ENCODE measurements at regions not wholly inside any gene's neighbourhood (a gene's known extent, or its start where the extent isn't known, plus 50 kb on each side); places are given as distances from the start of the nearest gene placed in this dataset.
"Not testable (repeated sequence)": the region's sequence is repeated elsewhere in the genome, so short reads cannot be mapped to it uniquely, and the experiment has no call there.

DNA sequence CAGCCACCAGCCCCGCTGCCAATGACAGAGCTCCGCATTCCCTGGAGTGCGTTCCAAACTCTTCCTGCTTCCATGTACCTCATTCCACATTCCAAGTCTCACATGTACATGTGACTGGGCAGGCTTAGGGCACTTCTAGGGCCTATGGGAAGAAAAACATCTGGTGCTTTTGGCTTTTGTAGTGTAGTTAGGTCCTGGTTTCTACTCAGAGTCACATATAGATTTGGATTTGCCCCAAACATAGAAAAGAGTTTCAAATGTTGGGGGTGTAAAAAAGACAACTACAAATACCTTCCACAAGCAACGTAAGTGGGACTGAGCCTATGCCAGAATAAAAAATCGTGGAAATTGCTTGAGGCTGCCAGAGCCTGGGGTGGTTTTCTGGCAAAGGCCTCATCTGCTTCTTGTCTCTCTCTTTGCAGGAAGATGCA is 84.1 kb downstream of the ZNF467 start:
- TF ChIP-seq, protein P1, sequence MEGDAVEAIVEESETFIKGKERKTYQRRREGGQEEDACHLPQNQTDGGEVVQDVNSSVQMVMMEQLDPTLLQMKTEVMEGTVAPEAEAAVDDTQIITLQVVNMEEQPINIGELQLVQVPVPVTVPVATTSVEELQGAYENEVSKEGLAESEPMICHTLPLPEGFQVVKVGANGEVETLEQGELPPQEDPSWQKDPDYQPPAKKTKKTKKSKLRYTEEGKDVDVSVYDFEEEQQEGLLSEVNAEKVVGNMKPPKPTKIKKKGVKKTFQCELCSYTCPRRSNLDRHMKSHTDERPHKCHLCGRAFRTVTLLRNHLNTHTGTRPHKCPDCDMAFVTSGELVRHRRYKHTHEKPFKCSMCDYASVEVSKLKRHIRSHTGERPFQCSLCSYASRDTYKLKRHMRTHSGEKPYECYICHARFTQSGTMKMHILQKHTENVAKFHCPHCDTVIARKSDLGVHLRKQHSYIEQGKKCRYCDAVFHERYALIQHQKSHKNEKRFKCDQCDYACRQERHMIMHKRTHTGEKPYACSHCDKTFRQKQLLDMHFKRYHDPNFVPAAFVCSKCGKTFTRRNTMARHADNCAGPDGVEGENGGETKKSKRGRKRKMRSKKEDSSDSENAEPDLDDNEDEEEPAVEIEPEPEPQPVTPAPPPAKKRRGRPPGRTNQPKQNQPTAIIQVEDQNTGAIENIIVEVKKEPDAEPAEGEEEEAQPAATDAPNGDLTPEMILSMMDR (IDR thresholded peaks at IDR 0.05; ENCODE audit: borderline replicate concordance, insufficient read depth, low read depth, low read length), result no peak
- no peak overlapping the region for H3K4me3 ChIP-seq (ENCODE audit: low read depth, low read length)

DNA sequence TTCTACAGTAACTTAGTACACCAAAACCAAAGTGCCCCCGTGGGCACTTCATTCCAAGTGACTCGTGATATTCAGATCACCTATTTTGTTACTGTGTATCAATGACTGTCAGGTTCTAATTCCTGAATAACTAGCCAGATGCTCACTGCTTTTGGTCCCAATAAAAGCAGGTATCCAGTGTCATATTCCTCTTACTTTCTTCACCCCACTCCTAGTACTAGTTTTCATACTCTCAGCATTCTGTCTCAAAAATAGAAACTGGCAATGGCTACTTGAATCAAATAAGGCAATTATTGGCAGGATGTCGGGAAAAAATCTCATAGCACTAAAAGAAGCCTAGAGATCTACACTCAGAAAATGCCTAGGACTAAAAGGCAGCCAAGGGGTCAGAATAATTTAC is 84.6 kb downstream of the ZNF467 start:
- TF ChIP-seq, protein P1 (IDR thresholded peaks at IDR 0.05; ENCODE audit: borderline replicate concordance, insufficient read depth, low read depth, low read length), result no peak
- no peak overlapping the region for H3K4me3 ChIP-seq (ENCODE audit: low read depth, low read length)

DNA sequence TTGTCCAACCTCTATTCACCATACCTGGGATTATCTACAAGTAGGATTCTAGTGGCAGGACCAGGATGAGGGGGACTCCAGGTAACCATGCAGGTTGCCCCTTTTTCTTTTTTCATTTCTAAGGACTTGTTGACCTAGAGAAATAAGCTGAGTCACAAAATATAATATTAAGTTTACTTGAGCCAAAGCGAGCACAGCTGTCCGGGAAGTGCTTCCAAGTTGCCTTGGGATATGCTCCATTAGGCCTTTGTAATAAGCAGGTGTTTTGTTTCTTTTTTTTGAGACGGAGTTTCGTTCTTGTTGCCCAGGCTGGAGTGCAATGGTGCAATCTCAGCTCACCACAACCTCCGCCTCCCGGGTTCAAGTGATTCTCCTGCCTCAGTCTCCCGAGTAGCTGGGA is 85.6 kb downstream of the ZNF467 start:
- H3K4me3 ChIP-seq (ENCODE audit: low read depth, low read length), result not testable (repeated sequence)

DNA sequence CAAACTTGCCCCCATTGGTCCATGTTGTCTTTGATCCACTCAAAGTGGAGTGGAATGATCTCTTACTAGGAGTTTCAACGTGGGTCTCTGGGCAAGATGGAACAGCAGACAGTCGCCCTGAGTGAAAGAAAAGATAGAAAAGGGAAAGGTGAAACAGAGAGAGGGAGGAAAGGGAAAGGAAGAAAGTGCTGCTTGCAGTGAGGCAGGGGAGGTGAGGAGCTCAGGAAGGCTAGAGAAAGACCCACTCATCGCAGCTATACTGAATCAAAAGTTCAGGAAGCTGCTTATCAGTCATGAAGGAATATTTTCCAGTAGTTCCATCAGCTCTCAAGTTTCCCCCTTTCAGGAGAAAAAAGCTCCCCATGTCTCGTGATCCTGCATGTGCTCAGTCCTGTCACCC is 86.9 kb downstream of the ZNF467 start:
- TF ChIP-seq, protein P1 (IDR thresholded peaks at IDR 0.05; ENCODE audit: borderline replicate concordance, insufficient read depth, low read depth, low read length), result no peak
- no peak overlapping the region for H3K4me3 ChIP-seq (ENCODE audit: low read depth, low read length)

DNA sequence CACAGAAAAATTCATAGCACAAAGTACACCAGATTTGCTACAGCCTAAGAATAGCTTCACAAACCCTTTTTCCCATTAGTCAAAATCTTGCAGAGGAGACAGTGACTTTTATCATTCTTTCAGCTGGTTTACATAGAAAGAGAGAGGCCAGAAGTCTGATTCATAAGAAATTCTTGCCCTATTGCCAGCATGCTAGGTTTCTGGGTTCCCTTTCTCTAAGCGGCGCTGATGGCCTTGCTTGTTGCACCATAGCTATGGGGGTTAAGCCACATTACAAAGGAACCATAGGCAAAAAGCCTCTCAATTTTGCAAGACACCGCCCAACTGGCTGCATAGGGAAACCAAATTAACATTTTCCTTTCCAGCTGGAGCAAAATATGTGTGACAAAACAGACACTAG is 87.4 kb downstream of the ZNF467 start:
- TF ChIP-seq, protein P1 (IDR thresholded peaks at IDR 0.05; ENCODE audit: borderline replicate concordance, insufficient read depth, low read depth, low read length), result no peak
- no peak overlapping the region for H3K4me3 ChIP-seq (ENCODE audit: low read depth, low read length)

DNA sequence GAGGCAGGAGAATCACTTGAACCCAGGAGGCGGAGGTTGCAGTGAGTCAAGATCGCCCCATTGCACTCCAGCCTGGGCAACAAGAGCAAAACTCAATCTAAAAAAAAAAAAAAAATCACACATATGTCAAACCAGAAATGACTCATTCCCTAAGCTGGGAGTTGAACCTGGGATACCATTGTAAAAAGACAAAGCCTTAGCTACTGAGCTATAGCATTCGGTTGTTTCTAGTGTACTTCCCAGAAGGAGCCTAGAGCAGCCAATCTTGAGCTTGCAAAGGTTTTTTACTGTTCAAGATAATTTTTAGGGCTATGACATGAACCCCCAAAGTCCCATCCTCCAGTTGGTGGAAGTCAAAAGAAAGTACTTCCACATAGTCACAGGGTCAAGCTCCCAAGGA is 87.9 kb downstream of the ZNF467 start:
- no peak overlapping the region for H3K4me3 ChIP-seq (ENCODE audit: low read depth, low read length)

DNA sequence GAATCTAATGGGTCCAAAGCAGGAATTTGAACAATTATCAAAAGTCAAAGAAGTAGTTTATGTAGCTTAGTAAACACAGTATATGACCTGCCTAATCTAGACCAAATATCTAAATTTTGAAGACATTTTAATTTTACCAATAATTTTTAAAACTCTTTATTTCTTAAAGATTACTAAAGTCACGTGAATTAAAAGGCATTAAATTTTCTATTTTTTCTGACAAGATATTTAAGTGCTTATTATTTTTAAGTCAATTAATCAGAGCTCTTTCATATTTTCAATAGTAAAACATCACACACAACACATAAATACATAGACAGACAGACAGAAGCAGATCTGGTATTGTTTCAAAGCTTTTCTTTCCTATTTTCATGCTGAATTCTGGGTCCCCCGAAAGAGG is 89.5 kb downstream of the ZNF467 start:
- H3K4me3 ChIP-seq (ENCODE audit: low read depth, low read length), result no peak overlapping the region
- TF ChIP-seq, protein P1 (IDR thresholded peaks at IDR 0.05; ENCODE audit: borderline replicate concordance, insufficient read depth, low read depth, low read length), result no peak

More for the DNA sequence above, 87.9 kb downstream of the ZNF467 start:
- TF ChIP-seq, protein P1 (IDR thresholded peaks at IDR 0.05; ENCODE audit: borderline replicate concordance, insufficient read depth, low read depth, low read length), result no peak

DNA sequence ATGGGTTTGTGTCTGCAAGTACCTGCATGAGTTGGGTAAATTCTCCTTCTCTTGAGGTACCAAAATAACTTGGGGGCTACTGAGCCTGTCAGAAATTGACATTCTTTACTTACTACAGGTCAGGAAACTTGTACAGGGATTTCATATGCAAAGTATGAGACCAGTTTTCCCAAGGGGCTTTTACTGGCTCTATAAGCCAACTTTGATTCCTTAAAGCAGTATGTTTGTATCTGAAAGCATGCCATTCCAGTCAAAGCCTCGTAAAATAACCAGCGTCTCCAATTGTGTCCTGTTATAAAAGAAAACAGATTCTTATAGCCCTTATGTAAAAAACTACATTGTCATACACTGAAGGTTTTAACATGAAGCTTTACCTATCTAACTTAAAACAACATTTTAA is 90.2 kb downstream of the ZNF467 start:
- TF ChIP-seq, protein P1 (IDR thresholded peaks at IDR 0.05; ENCODE audit: borderline replicate concordance, insufficient read depth, low read depth, low read length), result no peak
- H3K4me3 ChIP-seq (ENCODE audit: low read depth, low read length), result no peak overlapping the region

Data from GM12875 (cell line).